HEK293 (cell line): ENCODE measurements at regions not wholly inside any gene's neighbourhood (a gene's known extent, or its start where the extent isn't known, plus 50 kb on each side); places are given as distances from the start of the nearest gene placed in this dataset.

Experiments
- KLF10 ChIP-seq: fragments of 450-650 bp; IDR thresholded peaks from 2 replicates; pipeline ENCODE4 v1.5.1; 2018; ENCODE audit warnings: missing biosample characterization, mild to moderate bottlenecking, missing genetic modification characterization
- PRDM1 ChIP-seq: fragments of 450-650 bp; formaldehyde crosslinking; IDR thresholded peaks from 2 replicates; pipeline ENCODE4; 2016; ENCODE audit warnings: missing biosample characterization, missing genetic modification characterization
- ZNF366 ChIP-seq: fragments of 450-650 bp; formaldehyde crosslinking; conservative IDR thresholded peaks from 2 replicates; pipeline ENCODE4 v1.5.1; 2016; ENCODE audit warnings: missing biosample characterization, missing genetic modification characterization
- ZNF514 ChIP-seq: fragments of 450-650 bp; formaldehyde crosslinking; IDR thresholded peaks from 2 replicates; pipeline ENCODE4 v1.5.1; 2016; ENCODE audit warnings: missing biosample characterization, missing genetic modification characterization
- ZNF623 ChIP-seq: fragments of 450-650 bp; formaldehyde crosslinking; IDR thresholded peaks from 2 replicates; pipeline ENCODE4 v1.5.1; 2016; ENCODE audit warnings: missing biosample characterization, missing genetic modification characterization

- TF ChIP-seq ZNF366 (tag by site-specific recombination) (peak; percentile 50; the same call in 1 of the 2 replicates), ZNF514 (no peak), ZNF623 (tag by site-specific recombination) (no peak), KLF10 (no peak), PRDM1 (tag by site-specific recombination) (peak; percentile 68)
- TF ChIP-seq, all 188 proteins: peak for 29
These were observed 51.5 kb upstream of the VAV3 start (continued) for GRCh38 chr1:108016451-108016920.
